Skeletal muscle satellite cell (primary cell): ENCODE measurements at regions not wholly inside any gene's neighbourhood (a gene's known extent, or its start where the extent isn't known, plus 50 kb on each side); places are given as distances from the start of the nearest gene placed in this dataset.
"Not testable (repeated sequence)": the region's sequence is repeated elsewhere in the genome, so short reads cannot be mapped to it uniquely, and the experiment has no call there.

Experiments used
- H3K27me3 ChIP-seq: 2 replicates; pipeline ENCODE4 v1.7.0; 2013; ENCODE audit warnings: low read length; ENCODE audit not compliant: control insufficient read depth, insufficient read depth
- H3K36me3 ChIP-seq: 2 replicates; pipeline ENCODE4 v1.7.0; 2013; ENCODE audit warnings: mild to moderate bottlenecking, control low read depth, low read length; ENCODE audit not compliant: insufficient read depth
- H3K4me1 ChIP-seq: 2 replicates; pipeline ENCODE4 v1.7.0; 2013; ENCODE audit warnings: low read length; ENCODE audit not compliant: control insufficient read depth, insufficient read depth
- H3K4me2 ChIP-seq: 2 replicates; pipeline ENCODE4 v1.7.0; 2013; ENCODE audit warnings: mild to moderate bottlenecking, low read length
- H3K4me3 ChIP-seq: 2 replicates; pipeline ENCODE4 v1.7.0; 2013; ENCODE audit warnings: low read length
- H3K9ac ChIP-seq: 2 replicates; pipeline ENCODE4 v1.7.0; 2013; ENCODE audit warnings: mild to moderate bottlenecking, low read depth, low read length, moderate library complexity
- H3K9me3 ChIP-seq: replicated peaks from 2 replicates; pipeline ENCODE4 v1.7.0; 2013; ENCODE audit warnings: mild to moderate bottlenecking, control low read depth, low read length

GRCh38 chr3:191922570-191922969 is 461.6 kb downstream of the PYDC2 start:
- no peaks in the 10 kb centered on the region for H3K4me1 ChIP-seq
- H3K9ac ChIP-seq, result no peak overlapping the region
- no peak overlapping the region for H3K4me2 ChIP-seq
- no peaks in the 10 kb centered on the region for H3K36me3 ChIP-seq
- H3K9me3 ChIP-seq, result no peaks in the 10 kb centered on the region
- no peak overlapping the region for H3K4me3 ChIP-seq
- no peaks in the 10 kb centered on the region for H3K27me3 ChIP-seq

GRCh38 chr3:191927183-191927817 is 466.3 kb downstream of the PYDC2 start:
- not testable (repeated sequence) for H3K4me3 ChIP-seq, H3K27me3 ChIP-seq, H3K9ac ChIP-seq, H3K9me3 ChIP-seq, H3K4me1 ChIP-seq, H3K4me2 ChIP-seq, H3K36me3 ChIP-seq

- H3K4me3 ChIP-seq, H3K27me3 ChIP-seq, H3K9me3 ChIP-seq, H3K4me1 ChIP-seq, H3K36me3 ChIP-seq, H3K9ac ChIP-seq, H3K4me2 ChIP-seq: not testable (repeated sequence)
These were observed 467.0 kb downstream of the PYDC2 start for GRCh38 chr3:191927998-191928397.

- no peaks in the 10 kb centered on the region for H3K9me3 ChIP-seq
- H3K9ac ChIP-seq, result no peak overlapping the region
- H3K27me3 ChIP-seq, result no peaks in the 10 kb centered on the region
- no peak overlapping the region for H3K4me2 ChIP-seq
- H3K4me3 ChIP-seq, result no peak overlapping the region
- no peaks in the 10 kb centered on the region for H3K4me1 ChIP-seq
- no peaks in the 10 kb centered on the region for H3K36me3 ChIP-seq
These were observed 483.9 kb downstream of the PYDC2 start for GRCh38 chr3:191944835-191945234.

GRCh38 chr3:191952186-191952585 is 491.2 kb downstream of the PYDC2 start:
- Histone ChIP-seq H3K36me3 (no peaks in the 10 kb centered on the region), H3K9ac (no peak overlapping the region), H3K4me2 (no peak overlapping the region), H3K9me3 (no peaks in the 10 kb centered on the region), H3K4me3 (no peak overlapping the region), H3K27me3 (no peaks in the 10 kb centered on the region), H3K4me1 (no peaks in the 10 kb centered on the region)

GRCh38 chr3:191952609-191953008 is 491.6 kb downstream of the PYDC2 start:
- H3K4me1 ChIP-seq, result no peaks in the 10 kb centered on the region
- H3K9ac ChIP-seq, result no peak overlapping the region
- H3K9me3 ChIP-seq, result no peaks in the 10 kb centered on the region
- no peaks in the 10 kb centered on the region for H3K27me3 ChIP-seq
- H3K4me2 ChIP-seq, result no peak overlapping the region
- no peaks in the 10 kb centered on the region for H3K36me3 ChIP-seq
- no peak overlapping the region for H3K4me3 ChIP-seq

- Histone ChIP-seq H3K4me2 (no peak overlapping the region), H3K36me3 (no peaks in the 10 kb centered on the region), H3K9me3 (no peaks in the 10 kb centered on the region), H3K27me3 (no peaks in the 10 kb centered on the region), H3K9ac (no peak overlapping the region), H3K4me3 (no peak overlapping the region), H3K4me1 (no peaks in the 10 kb centered on the region)
These were observed 498.2 kb downstream of the PYDC2 start for GRCh38 chr3:191958980-191959671.

- H3K4me2 ChIP-seq, result no peak overlapping the region
- no peaks in the 10 kb centered on the region for H3K36me3 ChIP-seq
- no peaks in the 10 kb centered on the region for H3K4me1 ChIP-seq
- H3K27me3 ChIP-seq, result no peaks in the 10 kb centered on the region
- no peak overlapping the region for H3K9ac ChIP-seq
- H3K9me3 ChIP-seq, result no peaks in the 10 kb centered on the region
- H3K4me3 ChIP-seq, result no peak overlapping the region
These were observed 499.0 kb downstream of the PYDC2 start for GRCh38 chr3:191959876-191960413.

GRCh38 chr3:191961022-191961421 is 500.1 kb downstream of the PYDC2 start:
- Histone ChIP-seq H3K4me1 (no peaks in the 10 kb centered on the region), H3K9me3 (no peaks in the 10 kb centered on the region), H3K36me3 (no peaks in the 10 kb centered on the region), H3K9ac (no peak overlapping the region), H3K27me3 (no peaks in the 10 kb centered on the region), H3K4me3 (no peak overlapping the region), H3K4me2 (no peak overlapping the region)

GRCh38 chr3:191961529-191961928 is 500.6 kb downstream of the PYDC2 start:
- Histone ChIP-seq H3K27me3 (no peaks in the 10 kb centered on the region), H3K4me1 (no peaks in the 10 kb centered on the region), H3K36me3 (no peaks in the 10 kb centered on the region), H3K4me2 (no peak overlapping the region), H3K4me3 (no peak overlapping the region), H3K9ac (no peak overlapping the region), H3K9me3 (no peaks in the 10 kb centered on the region)

- Histone ChIP-seq H3K4me2 (no peak overlapping the region), H3K36me3 (no peaks in the 10 kb centered on the region), H3K9me3 (no peaks in the 10 kb centered on the region), H3K9ac (no peak overlapping the region), H3K4me1 (no peaks in the 10 kb centered on the region), H3K4me3 (no peak overlapping the region), H3K27me3 (no peaks in the 10 kb centered on the region)
These were observed 501.4 kb downstream of the PYDC2 start for GRCh38 chr3:191962324-191962723.

- no peaks in the 10 kb centered on the region for H3K36me3 ChIP-seq
- no peaks in the 10 kb centered on the region for H3K27me3 ChIP-seq
- H3K4me2 ChIP-seq, result no peak overlapping the region
- no peaks in the 10 kb centered on the region for H3K4me1 ChIP-seq
- no peak overlapping the region for H3K4me3 ChIP-seq
- H3K9ac ChIP-seq, result no peak overlapping the region
- H3K9me3 ChIP-seq, result no peaks in the 10 kb centered on the region
These were observed 502.2 kb downstream of the PYDC2 start for GRCh38 chr3:191963182-191963581.
